ENCODE measurements at regions not wholly inside any gene's neighbourhood (a gene's known extent, or its start where the extent isn't known, plus 50 kb on each side); places are given as distances from the start of the nearest gene placed in this dataset.

DNA sequence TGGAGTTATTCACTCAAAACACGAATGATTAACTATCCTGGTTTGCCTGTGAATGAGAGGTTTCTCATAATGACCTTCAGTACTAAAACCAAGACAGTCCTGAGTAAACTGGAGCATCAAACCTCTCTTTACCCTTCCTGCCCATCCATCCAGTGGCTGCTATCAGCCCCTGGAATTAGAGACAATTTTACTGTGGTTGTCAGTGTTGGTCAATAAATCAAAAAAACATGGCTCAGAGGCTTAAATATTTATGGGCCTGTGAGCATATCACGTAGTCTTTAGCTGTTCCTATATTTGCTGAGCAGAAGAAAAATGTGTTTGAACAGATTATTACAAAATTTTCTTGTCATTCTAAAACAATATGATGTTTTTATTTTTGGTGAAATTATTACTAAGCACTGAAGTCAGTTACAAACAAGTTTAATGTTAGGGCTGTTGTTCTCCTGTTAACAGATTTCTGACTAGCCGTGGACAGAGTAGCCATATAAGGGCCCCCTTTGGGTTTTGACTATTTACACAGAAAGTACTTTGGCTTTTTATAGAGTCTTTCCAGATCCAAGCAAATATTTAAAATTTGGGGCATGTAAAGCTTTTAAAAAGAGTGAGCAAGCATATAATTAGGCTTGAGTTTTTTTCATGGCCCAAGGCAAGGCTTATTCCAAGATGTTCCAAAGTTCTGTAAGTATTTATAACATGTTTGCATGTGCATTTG lies 580.9 kb downstream of the DIPK2A start:
- TF ChIP-seq CTCF (IDR thresholded peaks at IDR 0.05): no peak
- intact Hi-C loops (cut with micrococcal nuclease): no loop called here
- no peak for DNase-seq

GRCh38 chr3:144553301-144553700 lies 581.7 kb downstream of the DIPK2A start:
- no peaks in the 10 kb centered on the region for H3K27me3 Mint-ChIP-seq (ENCODE audit: low read depth in 3 of 3)
- no peak overlapping the region for H3K4me3 Mint-ChIP-seq
- H3K27ac Mint-ChIP-seq: no peak overlapping the region
- H3K9me3 Mint-ChIP-seq: peaks cover 0 to 2% (median 0%) of the 10 kb centered on the region in 7 donors
- no peak for TF ChIP-seq CTCF (IDR thresholded peaks at IDR 0.05)
- Histone ChIP-seq H3K4me1 (ENCODE audit: control insufficient read depth in 1 of 2, insufficient read depth in 2 of 2, low read length in 2 of 2) (no peaks in the 10 kb centered on the region), H3K36me3 (replicated peaks in 1 of 2; ENCODE audit: control insufficient read depth in 1 of 2, insufficient read depth in 2 of 2, low read length in 2 of 2) (no peaks in the 10 kb centered on the region), H2AFZ (ENCODE audit: insufficient read depth, low read depth, low read length, poor library complexity, severe bottlenecking) (no peak overlapping the region), H3K9ac (ENCODE audit: insufficient read depth, low read length, poor library complexity, severe bottlenecking) (no peak overlapping the region), H3K4me3 (replicated peaks in 1 of 3; ENCODE audit: low read depth in 2 of 3, low read length in 3 of 3) (no peak overlapping the region), H3K4me2 (replicated peaks; ENCODE audit: extremely low read depth, low read length, poor library complexity, severe bottlenecking) (no peak overlapping the region), H3K27me3 (ENCODE audit: control insufficient read depth in 2 of 2, insufficient read depth in 2 of 2, low read length in 2 of 2) (no peaks in the 10 kb centered on the region), H3K9me3 (replicated peaks in 1 of 2; ENCODE audit: control insufficient read depth in 1 of 2, insufficient read depth in 1 of 2, low read length in 2 of 2) (no peaks in the 10 kb centered on the region), H3K79me2 (ENCODE audit: insufficient read depth, low read length) (no peaks in the 10 kb centered on the region), H3K27ac (ENCODE audit: low read depth in 1 of 2, low read length in 2 of 2) (no peak overlapping the region), H4K20me1 (ENCODE audit: insufficient read depth, low read length) (no peaks in the 10 kb centered on the region)
- H3K36me3 Mint-ChIP-seq: no peaks in the 10 kb centered on the region
- no CpG with 5 or more reads among the region's 1 CpG for WGBS (ENCODE audit: insufficient coverage)
- intact Hi-C loops (cut with micrococcal nuclease): no loop called here
- no peak for DNase-seq
- no peaks in the 10 kb centered on the region for H3K4me1 Mint-ChIP-seq

More for the DNA sequence above, 580.9 kb downstream of the DIPK2A start:
- no peak overlapping the region for H3K27ac ChIP-seq (ENCODE audit: low read depth in 1 of 2, low read length in 2 of 2)
- H3K9me3 Mint-ChIP-seq: peaks cover 0 to 3% (median 0%) of the 10 kb centered on the region in 7 donors
- no CpG with 5 or more reads among the region's 3 CpGs for WGBS (ENCODE audit: insufficient coverage)
- no peaks in the 10 kb centered on the region for H3K9me3 ChIP-seq (replicated peaks in 1 of 2; ENCODE audit: control insufficient read depth in 1 of 2, insufficient read depth in 1 of 2, low read length in 2 of 2)
- no peaks in the 10 kb centered on the region for H3K36me3 ChIP-seq (replicated peaks in 1 of 2; ENCODE audit: control insufficient read depth in 1 of 2, insufficient read depth in 2 of 2, low read length in 2 of 2)
- no peaks in the 10 kb centered on the region for H3K79me2 ChIP-seq (ENCODE audit: insufficient read depth, low read length)
- no peak overlapping the region for H3K4me3 ChIP-seq (replicated peaks in 1 of 3; ENCODE audit: low read depth in 2 of 3, low read length in 3 of 3)
- H4K20me1 ChIP-seq (ENCODE audit: insufficient read depth, low read length): no peaks in the 10 kb centered on the region
- no peak overlapping the region for H3K9ac ChIP-seq (ENCODE audit: insufficient read depth, low read length, poor library complexity, severe bottlenecking)
- no peaks in the 10 kb centered on the region for H3K36me3 Mint-ChIP-seq
- H3K4me2 ChIP-seq (replicated peaks; ENCODE audit: extremely low read depth, low read length, poor library complexity, severe bottlenecking): no peak overlapping the region
- no peaks in the 10 kb centered on the region for H3K27me3 ChIP-seq (ENCODE audit: control insufficient read depth in 2 of 2, insufficient read depth in 2 of 2, low read length in 2 of 2)
- H3K27me3 Mint-ChIP-seq (ENCODE audit: low read depth in 3 of 3): no peaks in the 10 kb centered on the region
- H3K27ac Mint-ChIP-seq: no peak overlapping the region
- no peak overlapping the region for H3K4me3 Mint-ChIP-seq
- no peaks in the 10 kb centered on the region for H3K4me1 Mint-ChIP-seq
- no peak overlapping the region for H2AFZ ChIP-seq (ENCODE audit: insufficient read depth, low read depth, low read length, poor library complexity, severe bottlenecking)
- H3K4me1 ChIP-seq (ENCODE audit: control insufficient read depth in 1 of 2, insufficient read depth in 2 of 2, low read length in 2 of 2): no peaks in the 10 kb centered on the region

Measured in CD14-positive monocyte (primary cell).